HG03064 (cell line): ENCODE measurements at regions not wholly inside any gene's neighbourhood (a gene's known extent, or its start where the extent isn't known, plus 50 kb on each side); places are given as distances from the start of the nearest gene placed in this dataset.

Source experiments
- ATAC-seq: cut with Tn5 transposase; IDR thresholded peaks from one replicate; pipeline ENCODE4 v1.9.1; 2021; ENCODE audit warnings: low read depth; ENCODE audit not compliant: unreplicated experiment

DNA sequence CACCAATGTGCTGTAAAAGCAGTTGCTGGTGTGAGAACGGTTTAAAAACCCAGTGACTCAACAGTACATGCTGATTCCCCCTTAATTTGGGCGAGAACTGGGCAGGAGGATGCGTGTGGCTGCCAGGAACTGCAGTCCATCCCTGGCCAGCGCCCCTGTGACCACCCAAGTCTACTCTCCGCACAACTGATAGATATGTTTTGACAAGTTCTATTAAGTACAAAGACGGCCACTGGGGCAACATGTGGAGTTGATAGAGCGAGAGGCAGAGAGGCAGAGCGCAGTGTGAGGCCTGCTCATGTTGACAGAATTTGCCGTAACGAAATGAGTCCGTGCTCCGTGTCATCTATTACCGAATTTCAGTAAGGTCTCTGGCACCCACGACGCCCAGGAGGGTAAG is 855.0 kb downstream of the BCL11B start:
- no peak for ATAC-seq

DNA sequence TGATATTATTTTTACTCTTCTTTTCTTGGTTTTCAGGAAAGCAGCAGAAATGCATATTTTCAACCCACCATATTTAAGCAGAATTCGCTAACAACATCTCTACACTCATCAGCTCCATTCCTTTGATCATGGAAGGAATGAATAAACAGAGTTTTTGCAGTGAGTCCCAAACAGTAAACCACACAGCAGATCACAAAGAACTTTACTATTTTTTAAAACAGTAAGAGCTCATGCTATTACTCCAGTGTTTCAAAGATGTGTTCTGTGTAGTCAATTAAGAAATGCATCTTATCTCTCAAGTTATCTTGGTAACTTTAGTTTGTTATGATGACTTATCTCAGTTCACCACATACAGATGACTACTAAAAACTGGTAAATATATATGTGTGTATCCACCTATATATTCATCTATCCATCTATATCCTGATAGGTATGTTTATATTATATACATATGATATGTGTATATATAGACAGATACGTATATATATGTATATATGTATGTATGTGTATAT is 843.5 kb downstream of the BCL11B start:
- ATAC-seq, result no peak

DNA sequence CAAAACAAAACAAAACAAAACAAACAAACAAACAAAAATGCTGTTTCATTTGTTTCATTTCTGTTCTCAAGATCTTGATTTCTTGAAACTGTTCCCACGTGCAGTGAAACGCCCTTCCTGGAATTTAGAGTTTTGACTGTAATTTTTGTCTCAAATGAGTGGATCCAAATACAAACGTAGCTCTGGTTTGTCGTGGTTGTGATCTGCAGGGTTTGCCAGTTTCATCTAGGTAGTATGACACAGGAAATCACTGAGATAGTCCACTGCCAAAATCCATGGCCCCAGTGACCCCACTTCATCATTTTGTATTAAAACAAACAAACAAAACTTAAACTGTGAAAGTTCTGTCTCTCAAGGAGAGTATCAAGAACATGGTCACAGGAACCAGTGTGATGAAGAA is 838.6 kb downstream of the BCL11B start:
- ATAC-seq, result no peak

DNA sequence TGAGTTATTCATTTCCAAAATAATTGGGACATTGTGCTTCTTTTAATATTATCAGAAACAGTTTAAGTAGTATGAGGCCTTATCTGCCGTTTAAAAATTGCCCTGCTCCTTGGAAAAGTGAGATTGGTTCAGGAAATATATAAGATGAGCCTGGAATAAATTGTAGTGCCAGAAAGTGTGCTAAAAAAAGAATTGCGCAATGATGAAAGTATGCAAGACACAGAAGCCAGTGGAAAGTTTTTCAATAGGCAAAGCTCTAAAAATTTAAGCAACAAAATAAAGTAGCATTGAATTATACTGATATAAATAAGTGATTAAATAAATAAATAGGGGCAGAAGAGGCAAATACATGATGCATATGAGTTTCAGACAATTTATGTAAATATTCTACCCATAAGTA is 834.9 kb downstream of the BCL11B start:
- ATAC-seq, result no peak

DNA sequence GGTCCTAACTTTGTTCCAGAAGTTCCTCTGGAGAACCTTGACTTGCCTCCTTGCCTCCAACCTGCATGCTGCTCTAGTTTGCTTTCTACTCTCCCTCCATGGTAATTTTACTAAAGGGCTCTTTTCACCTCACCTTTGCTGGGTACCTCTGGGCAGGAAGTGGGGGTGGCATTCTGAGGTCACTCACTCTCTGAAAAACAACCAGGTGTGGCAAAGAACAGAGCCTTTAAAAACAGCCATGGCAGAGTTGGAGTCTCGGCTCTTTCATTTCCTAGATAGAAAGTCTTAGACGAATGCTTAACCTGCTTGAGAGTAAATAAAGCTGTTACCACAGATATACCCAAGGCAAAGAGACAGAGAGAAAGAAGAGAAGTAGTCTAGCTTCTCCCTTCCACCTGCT is 827.9 kb downstream of the BCL11B start:
- no peak for ATAC-seq

DNA sequence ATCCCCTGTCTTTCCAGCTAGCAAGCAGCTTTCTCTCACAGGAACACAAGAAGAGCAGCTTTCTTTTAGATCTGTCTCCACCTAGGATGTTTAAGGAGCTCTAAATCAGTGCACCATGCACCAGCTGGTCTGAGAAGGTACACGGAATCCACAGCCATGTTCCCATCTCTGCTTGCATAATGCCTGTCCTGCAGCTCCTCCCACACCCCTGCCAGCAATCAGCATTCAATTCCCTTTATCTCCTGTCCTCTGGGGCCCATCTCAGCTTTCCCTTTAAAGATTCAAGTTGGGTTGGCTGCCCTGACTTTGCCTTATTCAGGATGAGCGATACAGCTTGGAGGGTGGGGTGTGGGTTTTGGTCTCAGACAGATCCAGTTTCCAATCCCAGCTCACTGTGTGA is 826.3 kb downstream of the BCL11B start:
- ATAC-seq, result no peak

DNA sequence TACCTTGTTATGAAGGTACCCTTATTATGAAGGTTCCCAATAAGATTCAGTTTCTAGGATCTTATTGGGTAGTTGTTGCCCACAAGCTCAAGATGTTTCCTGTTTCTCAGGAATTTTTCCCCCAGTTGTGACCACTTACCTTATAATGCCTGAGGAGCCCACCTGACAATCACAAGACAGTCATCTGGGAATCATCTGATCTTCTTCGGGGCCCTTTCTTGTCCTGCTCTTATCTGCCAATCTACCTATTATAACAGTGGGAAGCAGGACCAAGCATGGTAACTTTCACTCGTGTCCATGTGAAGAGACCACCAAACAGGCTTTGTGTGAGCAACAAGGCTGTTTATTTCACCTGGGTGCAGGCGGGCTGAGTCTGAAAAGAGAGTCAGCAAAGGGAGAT is 825.5 kb downstream of the BCL11B start:
- no peak for ATAC-seq

DNA sequence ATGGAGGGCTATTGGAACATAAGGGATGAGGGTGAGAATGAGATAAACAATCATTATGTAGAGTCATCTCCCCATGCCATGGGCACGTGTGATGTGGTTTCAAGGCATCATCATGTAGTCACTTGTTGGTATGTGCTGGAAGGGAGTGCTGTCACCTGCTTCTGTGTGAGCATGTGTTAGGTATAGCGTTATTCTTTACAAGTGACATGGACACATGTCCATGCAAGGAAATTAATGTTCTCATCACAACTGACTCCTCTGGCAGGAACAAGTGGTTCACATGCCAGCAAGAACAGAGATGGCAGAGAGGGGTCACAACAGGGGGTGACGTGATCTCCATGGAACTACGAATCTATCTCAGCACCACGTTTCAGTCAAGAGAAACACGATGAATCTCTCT is 815.8 kb downstream of the BCL11B start:
- ATAC-seq, result no peak

DNA sequence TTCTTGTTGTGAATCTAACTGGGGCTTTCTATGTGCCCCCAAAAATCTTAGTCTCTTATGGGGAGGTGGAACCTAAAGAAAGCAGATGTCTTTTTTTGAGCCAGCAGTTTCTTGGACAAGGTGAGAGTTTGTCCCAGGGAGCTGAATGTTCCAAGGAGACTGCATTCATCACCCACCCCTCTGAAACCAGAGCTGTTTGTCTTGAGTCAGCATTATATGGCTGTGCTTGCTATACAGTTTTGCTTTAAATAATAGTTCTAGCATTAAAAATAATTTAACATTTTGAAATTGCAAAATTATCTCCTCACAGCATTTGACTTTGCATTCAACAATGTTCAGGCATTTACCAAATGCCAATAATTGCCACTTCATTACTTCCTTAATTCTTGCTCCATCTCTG is 813.3 kb downstream of the BCL11B start:
- no peak for ATAC-seq

DNA sequence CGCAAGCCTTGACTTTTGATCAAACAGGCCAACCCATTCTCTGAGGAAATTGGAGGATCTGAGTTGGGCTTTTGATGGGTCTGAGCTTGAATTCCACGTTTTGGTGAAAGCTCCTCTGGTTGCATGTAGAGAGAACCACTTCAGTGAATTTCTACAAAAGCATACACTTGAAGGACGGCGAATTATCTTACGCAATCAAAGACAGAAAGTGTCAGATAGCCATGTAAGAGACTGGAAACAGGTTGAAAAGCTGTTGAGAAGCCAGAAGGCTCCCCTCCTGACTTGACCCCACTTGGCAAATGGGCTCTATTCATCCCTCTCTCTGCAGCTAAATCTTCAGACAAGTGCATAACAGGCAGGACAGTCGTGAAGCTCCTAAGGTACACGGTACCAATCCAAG is 809.1 kb downstream of the BCL11B start:
- ATAC-seq, result no peak

DNA sequence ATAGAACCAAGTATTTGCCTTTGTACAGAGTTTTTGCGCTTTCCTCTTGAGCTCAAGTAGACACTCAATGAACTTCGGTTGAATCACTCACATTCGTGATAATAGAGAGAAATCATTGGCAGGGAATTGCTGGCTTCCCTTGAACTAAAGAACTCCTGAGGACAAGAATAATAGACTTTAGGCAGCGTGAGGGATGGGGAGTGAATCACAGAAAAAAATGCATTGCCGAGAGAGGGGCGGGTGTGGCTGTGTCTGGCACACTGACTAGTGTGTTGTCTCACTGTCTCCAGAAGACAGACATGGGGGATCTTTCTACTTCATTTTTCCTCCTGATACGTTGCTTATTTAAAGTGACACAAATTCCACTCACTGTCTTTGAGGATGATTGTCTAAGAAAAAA is 805.2 kb downstream of the BCL11B start:
- no peak for ATAC-seq

DNA sequence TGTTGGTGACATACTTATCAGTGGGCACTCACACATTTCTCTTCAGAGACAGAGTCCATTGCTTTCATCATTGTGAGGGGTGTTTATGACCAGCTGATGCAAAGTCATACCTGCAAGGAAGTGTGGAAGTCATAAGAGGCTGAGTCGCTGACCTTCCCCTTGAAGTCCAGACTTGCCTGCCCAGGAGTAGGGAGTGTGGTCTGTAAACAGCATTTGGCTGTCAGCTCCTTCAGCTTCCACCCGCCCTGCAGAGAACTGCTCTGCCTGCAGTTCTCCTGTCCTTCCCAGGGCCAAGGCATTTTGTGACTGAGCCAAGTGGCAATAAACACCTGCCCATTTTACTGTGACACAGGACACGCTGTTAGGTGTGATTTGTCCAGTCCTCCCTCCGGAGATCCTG is 801.3 kb downstream of the BCL11B start:
- no peak for ATAC-seq

DNA sequence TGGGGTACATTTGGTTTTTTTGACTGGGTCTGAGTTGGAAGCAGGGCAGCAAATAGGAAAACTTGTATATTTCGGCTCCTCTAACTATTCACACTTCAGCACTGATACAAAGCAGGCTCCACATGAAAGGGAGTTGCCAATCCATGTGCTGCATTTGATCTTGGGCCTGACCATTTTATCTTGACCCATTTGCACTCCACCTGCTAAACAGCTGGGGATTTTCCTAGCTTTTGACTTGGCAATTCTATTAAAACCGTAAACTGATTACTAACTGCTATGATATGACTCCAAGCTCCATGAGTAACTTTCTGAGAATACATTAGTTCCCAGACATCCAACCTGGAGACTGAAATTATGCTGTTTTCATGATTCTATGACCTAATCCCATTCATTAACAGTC is 797.1 kb downstream of the BCL11B start:
- no peak for ATAC-seq

DNA sequence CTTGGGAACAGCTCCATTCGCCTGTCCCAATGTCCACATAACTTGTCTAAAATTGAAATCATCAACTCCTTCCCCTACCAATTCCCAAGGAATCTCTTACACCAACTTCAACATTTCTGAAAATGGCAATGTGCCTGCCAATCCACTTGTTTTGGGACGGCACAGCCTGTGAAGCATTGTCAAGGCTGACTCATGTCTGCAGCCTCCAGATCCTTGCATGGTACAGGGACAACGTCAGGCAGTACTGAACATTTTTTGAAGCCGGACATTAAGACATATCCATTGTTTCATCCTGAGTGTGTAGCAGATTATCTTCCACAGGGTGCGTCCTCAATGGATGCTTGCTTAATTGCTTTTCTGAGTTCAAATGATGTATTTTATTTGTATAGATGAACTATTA is 794.1 kb downstream of the BCL11B start:
- no peak for ATAC-seq

DNA sequence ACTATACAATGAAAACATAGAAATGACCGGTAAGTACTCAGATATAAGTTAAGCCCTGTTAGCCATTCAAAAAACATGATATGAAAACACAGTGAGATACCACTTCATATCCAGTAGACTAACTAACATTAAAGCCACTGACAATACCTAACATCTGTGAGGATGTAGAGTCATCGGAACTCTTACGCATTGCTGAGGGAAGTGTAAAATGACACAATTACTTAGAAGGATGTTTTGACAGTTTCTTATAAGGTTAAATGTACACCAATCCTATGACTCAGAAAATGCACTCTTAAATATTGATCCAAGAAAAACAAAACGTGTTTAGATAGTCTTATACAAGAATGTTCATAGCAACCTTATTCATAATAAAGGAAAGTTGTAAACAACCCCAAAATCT is 782.9 kb downstream of the BCL11B start:
- no peak for ATAC-seq

DNA sequence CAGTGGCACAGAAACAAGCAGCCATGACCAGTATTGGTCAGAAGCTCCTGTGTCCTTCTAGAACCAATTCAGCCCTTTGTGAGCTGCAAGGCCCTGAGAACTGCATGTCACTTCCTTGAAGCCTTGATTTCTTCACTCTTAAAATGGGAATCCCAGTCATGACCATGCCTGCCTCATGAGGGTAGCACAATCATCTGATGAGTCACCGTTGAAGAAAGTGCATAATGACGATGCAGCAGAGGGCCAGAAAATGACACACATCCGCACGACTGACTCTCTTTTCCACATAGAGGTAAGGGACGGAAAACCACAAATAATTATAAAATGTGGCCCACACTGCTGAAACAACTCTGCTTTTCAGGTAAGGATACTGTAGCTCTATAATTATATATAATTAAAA is 777.4 kb downstream of the BCL11B start:
- no peak for ATAC-seq

DNA sequence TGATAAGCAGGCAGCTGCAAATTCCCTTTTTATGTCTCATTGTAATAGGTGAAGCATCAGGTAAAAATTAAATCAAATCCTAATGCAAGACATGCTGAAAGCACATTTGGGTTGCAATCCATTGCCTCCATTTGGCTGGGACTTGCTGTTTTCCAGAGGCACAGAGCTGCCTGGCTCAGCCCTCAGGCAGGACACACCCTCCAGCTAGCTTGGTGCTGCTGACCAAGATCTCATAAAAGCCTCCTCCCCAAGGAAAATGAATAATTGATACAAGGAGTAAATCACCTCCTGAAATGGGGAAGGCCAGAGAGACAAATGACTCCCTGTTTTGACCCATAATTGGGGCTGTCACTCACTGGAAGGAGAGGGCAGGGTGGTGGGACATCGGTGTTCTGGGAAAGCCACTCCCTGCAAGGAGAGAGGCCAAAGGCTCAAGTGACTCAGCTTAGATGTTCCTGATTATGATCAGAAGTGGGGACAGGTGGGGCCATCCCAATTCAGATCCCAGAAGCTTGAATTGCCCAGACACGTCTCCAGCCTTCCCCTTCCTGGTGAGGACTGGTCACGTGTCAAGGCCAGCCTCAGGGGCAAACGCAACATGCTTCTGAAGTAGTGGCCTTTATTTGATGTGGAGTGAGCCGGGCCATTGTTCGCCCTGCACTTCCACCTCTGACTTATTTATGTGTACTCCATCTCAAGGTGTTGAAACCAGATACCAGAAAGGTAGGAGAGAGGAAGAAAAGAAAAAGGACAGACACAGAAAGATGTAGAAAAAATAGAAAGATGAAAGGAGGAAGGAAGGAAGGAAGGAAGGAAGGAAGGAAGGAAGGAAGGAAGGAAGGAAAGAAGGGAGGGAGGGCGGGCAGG is 773.7 kb downstream of the BCL11B start:
- no peak for ATAC-seq

DNA sequence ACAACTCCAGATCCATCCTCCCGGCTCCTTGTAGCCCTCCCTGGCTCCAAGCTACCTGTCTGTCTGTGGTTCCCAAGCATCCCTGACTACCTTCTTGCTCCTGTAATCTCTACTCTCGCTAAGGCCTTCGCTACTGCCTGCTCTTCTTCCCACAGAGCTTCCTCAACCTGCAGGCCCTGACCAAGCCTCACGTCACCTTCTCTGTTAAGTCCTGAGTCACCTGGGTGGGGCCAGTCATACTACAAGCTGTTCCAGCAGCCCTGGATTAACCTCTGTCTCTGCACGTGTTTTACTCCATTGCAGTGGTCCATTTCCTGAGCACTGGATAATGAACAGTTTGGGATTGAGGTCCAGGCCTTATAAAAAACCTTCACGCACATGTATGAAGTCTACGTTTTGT is 770.7 kb downstream of the BCL11B start:
- ATAC-seq, result no peak

DNA sequence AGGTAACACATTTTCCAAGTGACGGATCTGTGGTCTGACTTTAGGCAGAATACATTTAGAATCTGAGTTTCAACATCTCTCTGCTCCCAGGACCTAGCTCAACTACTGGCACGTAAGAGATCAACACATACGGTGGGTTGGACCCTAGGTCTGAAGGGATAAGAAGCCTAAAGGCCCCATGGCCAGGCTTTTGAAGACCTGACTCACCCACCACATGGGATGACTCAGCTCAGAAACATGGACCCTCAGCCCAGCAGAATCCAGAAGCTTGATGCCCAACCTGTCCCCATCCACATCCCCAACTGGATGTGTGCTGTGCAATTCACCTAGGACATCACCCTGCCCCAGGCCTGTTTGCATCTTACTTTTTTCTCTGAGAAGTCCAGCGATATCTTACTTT is 770.2 kb downstream of the BCL11B start:
- ATAC-seq, result no peak

DNA sequence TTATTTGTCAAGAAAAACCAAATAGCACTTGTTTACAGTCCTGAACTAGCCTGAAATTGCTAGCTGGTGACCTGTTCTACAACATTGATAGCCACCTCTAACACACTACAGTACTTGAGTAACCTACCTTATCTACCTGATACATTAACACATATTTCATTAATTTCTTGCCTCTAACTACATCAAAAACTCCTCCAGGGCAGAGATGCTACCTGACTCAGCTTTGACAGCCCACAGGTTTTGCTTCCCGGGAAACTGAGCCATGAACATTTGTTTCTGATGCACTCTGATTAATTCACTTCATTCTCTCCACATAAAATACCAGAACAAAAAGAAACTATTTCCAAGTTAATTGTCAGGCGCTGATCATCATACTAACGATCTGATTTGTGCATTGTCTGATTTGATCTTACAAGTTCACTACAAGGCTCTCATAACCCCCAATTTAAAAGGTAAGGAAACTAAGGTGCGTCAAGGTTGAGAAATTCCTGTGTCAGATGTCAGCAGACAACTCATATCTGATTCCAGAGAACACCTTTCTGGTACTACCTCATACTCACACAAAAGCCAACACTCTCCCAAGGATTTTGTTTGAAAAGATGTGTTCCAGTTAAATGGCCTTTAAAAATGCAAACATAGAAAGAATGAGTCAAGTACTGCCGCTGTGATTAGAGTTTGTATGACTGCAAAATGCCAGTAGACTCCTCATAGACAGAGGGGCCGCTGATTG is 768.7 kb downstream of the BCL11B start:
- no peak for ATAC-seq

DNA sequence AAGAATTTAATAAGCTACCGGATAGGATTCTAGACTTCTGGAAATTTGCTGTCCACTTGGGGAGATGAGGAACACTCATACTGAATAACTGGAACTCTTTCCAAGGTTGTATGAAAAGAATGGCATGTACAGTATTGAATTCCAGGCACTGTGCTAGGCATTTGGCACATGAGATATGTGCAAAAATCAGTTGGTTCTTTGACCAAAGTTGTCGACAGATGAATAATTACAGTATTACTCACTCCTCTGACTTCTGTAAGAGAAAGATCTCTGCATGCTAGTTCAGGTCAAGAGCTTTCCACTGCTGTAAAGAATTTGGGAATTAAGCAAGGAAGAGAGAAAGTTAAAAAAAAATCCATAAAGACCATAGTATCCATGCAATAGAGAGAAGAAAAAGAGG is 764.7 kb downstream of the BCL11B start:
- no peak for ATAC-seq

DNA sequence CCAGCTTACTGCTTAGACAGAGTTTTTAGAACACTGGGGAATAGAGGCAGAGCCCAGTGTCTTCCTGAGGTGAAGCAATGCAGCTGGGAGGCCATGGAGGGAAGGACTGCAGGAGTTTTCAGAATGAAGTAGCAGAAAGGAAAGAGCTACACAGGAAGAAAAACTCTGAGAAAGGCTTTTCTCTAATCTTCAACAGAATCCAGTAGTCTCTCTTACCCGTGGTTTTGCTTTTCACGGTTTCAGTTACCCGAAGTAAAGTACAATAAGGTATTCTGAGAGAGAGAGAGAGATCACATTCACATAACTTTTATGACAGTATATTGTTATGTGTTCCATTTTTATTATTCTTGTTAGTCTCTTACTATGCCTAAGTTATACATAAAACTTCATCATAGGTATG is 761.6 kb downstream of the BCL11B start:
- no peak for ATAC-seq
